K562 (cell line): ENCODE measurements at regions not wholly inside any gene's neighbourhood (a gene's known extent, or its start where the extent isn't known, plus 50 kb on each side); places are given as distances from the start of the nearest gene placed in this dataset.

Source experiments
- ATF4 ChIP-seq: fragments of 450-650 bp; formaldehyde crosslinking; IDR thresholded peaks from 2 replicates; pipeline ENCODE4 v1.4.0; 2022; ENCODE audit warnings: mild to moderate bottlenecking, moderate library complexity
- CHD1 ChIP-seq: fragments of 200-600 bp; sonication (generic); IDR thresholded peaks from one replicate; pipeline ENCODE4 v1.6.1; 2012; ENCODE audit warnings: mild to moderate bottlenecking, moderate library complexity, low read length, inconsistent platforms
- HDAC6 ChIP-seq: IDR thresholded peaks from 2 replicates; pipeline ENCODE4 v1.6.1; 2012; ENCODE audit warnings: low read depth, mild to moderate bottlenecking, control low read depth, inconsistent platforms, low read length, moderate library complexity
- HLTF ChIP-seq: fragments of 450-650 bp; IDR thresholded peaks from 2 replicates; pipeline ENCODE4 v1.6.1; 2016
- KDM2B ChIP-seq: fragments of 250-450 bp; sonication (Bioruptor Pico); IDR thresholded peaks from 2 replicates; pipeline ENCODE4 v1.8.0; 2021; ENCODE audit warnings: mild to moderate bottlenecking, moderate library complexity
- MAFK ChIP-seq: IDR thresholded peaks from 2 replicates; pipeline ENCODE4 v1.6.1; 2011; ENCODE audit warnings: low read length, improper control_type of control experiment
- RFX5 ChIP-seq: IDR thresholded peaks from 2 replicates; pipeline ENCODE4 v1.6.1; 2011; ENCODE audit warnings: low read depth, mild to moderate bottlenecking, improper control_type of control experiment, low read length
- SREBF2 ChIP-seq: sonication (generic); formaldehyde crosslinking; IDR thresholded peaks from 2 replicates; pipeline ENCODE4 v1.4.0; 2020; ENCODE audit warnings: mild to moderate bottlenecking, missing genetic modification reagents
- TAF1 ChIP-seq: IDR thresholded peaks from 2 replicates; pipeline ENCODE4 v1.6.1; 2011; ENCODE audit warnings: mild to moderate bottlenecking, low read length, moderate library complexity; ENCODE audit not compliant: insufficient read depth, control insufficient read depth, severe bottlenecking; ENCODE audit errors: extremely low read depth
- TCF7 ChIP-seq: sonication (generic); IDR thresholded peaks from 2 replicates; pipeline ENCODE4 v1.6.1; 2016; ENCODE audit warnings: antibody characterized with exemption, borderline replicate concordance
- ZNF431 ChIP-seq: sonication (generic); formaldehyde crosslinking; IDR thresholded peaks from 2 replicates; pipeline ENCODE4 v1.8.0; 2022; ENCODE audit warnings: mild to moderate bottlenecking, missing genetic modification reagents
- TF ChIP-seq, protein P1 (sequence below), 3 experiments: IDR thresholded peaks in 2 of 3; conservative IDR thresholded peaks in 1 of 3; 2 replicates each; pipeline ENCODE4 v1.5.1; 2011 to 2012; ENCODE audit warnings: low read length in 3 of 3, mild to moderate bottlenecking in 3 of 3, control low read depth in 2 of 3, improper control_type of control experiment in 1 of 3, inconsistent platforms in 1 of 3, low read depth in 1 of 3, mixed read lengths in 1 of 3, moderate library complexity in 1 of 3; ENCODE audit not compliant: insufficient read depth in 2 of 3
- TF ChIP-seq, protein P2 (sequence below): sonication (generic); formaldehyde crosslinking; IDR thresholded peaks from 2 replicates; pipeline ENCODE4 v1.8.1; 2023; ENCODE audit warnings: mild to moderate bottlenecking, missing genetic modification reagents

GRCh38 chr14:99062772-99063418, 209.1 kb downstream of the BCL11B start:
- TF ChIP-seq TCF7 (no peak), ZNF431 (CRISPR knock-in tag) (no peak), MAFK (no peak), HDAC6 (no peak), HLTF (no peak), CHD1 (no peak), SREBF2 (no peak), TAF1 (no peak), KDM2B (CRISPR knock-in tag) (no peak), RFX5 (no peak), ATF4 (CRISPR knock-in tag) (no peak)
- TF ChIP-seq, protein P1, sequence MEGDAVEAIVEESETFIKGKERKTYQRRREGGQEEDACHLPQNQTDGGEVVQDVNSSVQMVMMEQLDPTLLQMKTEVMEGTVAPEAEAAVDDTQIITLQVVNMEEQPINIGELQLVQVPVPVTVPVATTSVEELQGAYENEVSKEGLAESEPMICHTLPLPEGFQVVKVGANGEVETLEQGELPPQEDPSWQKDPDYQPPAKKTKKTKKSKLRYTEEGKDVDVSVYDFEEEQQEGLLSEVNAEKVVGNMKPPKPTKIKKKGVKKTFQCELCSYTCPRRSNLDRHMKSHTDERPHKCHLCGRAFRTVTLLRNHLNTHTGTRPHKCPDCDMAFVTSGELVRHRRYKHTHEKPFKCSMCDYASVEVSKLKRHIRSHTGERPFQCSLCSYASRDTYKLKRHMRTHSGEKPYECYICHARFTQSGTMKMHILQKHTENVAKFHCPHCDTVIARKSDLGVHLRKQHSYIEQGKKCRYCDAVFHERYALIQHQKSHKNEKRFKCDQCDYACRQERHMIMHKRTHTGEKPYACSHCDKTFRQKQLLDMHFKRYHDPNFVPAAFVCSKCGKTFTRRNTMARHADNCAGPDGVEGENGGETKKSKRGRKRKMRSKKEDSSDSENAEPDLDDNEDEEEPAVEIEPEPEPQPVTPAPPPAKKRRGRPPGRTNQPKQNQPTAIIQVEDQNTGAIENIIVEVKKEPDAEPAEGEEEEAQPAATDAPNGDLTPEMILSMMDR (IDR thresholded peaks at IDR 0.05 in 2 of 3, conservative IDR thresholded peaks at IDR 0.05 in 1 of 3; ENCODE audit: insufficient read depth in 2 of 3, low read depth in 1 of 3, low read length in 3 of 3), result no peak
- TF ChIP-seq, protein P2, sequence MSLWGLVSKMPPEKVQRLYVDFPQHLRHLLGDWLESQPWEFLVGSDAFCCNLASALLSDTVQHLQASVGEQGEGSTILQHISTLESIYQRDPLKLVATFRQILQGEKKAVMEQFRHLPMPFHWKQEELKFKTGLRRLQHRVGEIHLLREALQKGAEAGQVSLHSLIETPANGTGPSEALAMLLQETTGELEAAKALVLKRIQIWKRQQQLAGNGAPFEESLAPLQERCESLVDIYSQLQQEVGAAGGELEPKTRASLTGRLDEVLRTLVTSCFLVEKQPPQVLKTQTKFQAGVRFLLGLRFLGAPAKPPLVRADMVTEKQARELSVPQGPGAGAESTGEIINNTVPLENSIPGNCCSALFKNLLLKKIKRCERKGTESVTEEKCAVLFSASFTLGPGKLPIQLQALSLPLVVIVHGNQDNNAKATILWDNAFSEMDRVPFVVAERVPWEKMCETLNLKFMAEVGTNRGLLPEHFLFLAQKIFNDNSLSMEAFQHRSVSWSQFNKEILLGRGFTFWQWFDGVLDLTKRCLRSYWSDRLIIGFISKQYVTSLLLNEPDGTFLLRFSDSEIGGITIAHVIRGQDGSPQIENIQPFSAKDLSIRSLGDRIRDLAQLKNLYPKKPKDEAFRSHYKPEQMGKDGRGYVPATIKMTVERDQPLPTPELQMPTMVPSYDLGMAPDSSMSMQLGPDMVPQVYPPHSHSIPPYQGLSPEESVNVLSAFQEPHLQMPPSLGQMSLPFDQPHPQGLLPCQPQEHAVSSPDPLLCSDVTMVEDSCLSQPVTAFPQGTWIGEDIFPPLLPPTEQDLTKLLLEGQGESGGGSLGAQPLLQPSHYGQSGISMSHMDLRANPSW (CRISPR knock-in tag), result no peak
